ENCODE measurements at regions not wholly inside any gene's neighbourhood (a gene's known extent, or its start where the extent isn't known, plus 50 kb on each side); places are given as distances from the start of the nearest gene placed in this dataset.

- no peak overlapping the region for H3K4me3 ChIP-seq (replicated peaks in 1 of 3; ENCODE audit: insufficient read depth in 1 of 3, low read depth in 2 of 3, low read length in 3 of 3)
- no peaks in the 10 kb centered on the region for H4K20me1 ChIP-seq (ENCODE audit: insufficient read depth, low read length)
- WGBS (ENCODE audit: low lambda C conversion rate), result 1% methylated on average over 3 of the region's 3 CpGs
- no peaks in the 10 kb centered on the region for H3K27me3 ChIP-seq (ENCODE audit: control insufficient read depth in 1 of 2, insufficient read depth in 2 of 2, low read length in 2 of 2)
- intact Hi-C loops (cut with micrococcal nuclease; ENCODE audit: unreplicated experiment), result no loop called here
- H3K4me1 ChIP-seq (ENCODE audit: insufficient read depth, low read length), result no peaks in the 10 kb centered on the region
- H3K9ac ChIP-seq (ENCODE audit: insufficient read depth, low read depth, low read length), result no peak overlapping the region
- in situ Hi-C loops (cut with HindIII; ENCODE audit: extremely low pct_ligation_motif_present, low pct_unique_long_range_greater_than_20kb), result no loop called here
- no peaks in the 10 kb centered on the region for H3K9me3 ChIP-seq (ENCODE audit: low read length)
- CTCF ChIA-PET (ENCODE audit: low intra/inter-chr PET ratio, low total read pairs), result interaction anchor here (1.1 kb wide), 1 partner anchor 13 kb away, joined by 3 read pairs; no protein-coding TSS in a partner anchor
- BruUV-seq (replicated peaks), result no TSS peak
- H3K27ac ChIP-seq (ENCODE audit: extremely low read length, insufficient read depth, low read length), result no peak overlapping the region
- ATAC-seq (no peak), FAIRE-seq (no peak), DNase-seq (ENCODE audit: low spot score) (peak; percentile 15)
- TF ChIP-seq NFAT5 (CRISPR knock-in tag; IDR thresholded peaks at IDR 0.05) (no peak), ZNF784 (CRISPR knock-in tag; IDR thresholded peaks at IDR 0.05; ENCODE audit: borderline replicate concordance) (no peak), ZNF382 (CRISPR knock-in tag; IDR thresholded peaks at IDR 0.05; ENCODE audit: borderline replicate concordance) (no peak), PTBP1 (IDR thresholded peaks at IDR 0.05; ENCODE audit: low read depth, low read length, poor library complexity, severe bottlenecking) (no peak), SRSF9 (IDR thresholded peaks at IDR 0.05; ENCODE audit: borderline replicate concordance, insufficient read depth, low read depth, low read length, poor library complexity, severe bottlenecking) (no peak), ATF4 (CRISPR knock-in tag; IDR thresholded peaks at IDR 0.05) (no peak), MAX (IDR thresholded peaks at IDR 0.05) (no peak), CHD4 (IDR thresholded peaks at IDR 0.05; ENCODE audit: borderline replicate concordance, low read length) (no peak), MEIS1 (CRISPR knock-in tag; IDR thresholded peaks at IDR 0.05; ENCODE audit: borderline replicate concordance) (no peak), NR0B2 (CRISPR knock-in tag; IDR thresholded peaks at IDR 0.05) (no peak)
- no peaks in the 10 kb centered on the region for H3K36me3 ChIP-seq (replicated peaks in 1 of 2; ENCODE audit: control insufficient read depth in 1 of 2, insufficient read depth in 2 of 2, low read length in 2 of 2)
- POLR2A ChIA-PET, result no interaction called here
- H2AFZ ChIP-seq (ENCODE audit: low read length), result no peak overlapping the region
- no peak overlapping the region for H3K4me2 ChIP-seq (ENCODE audit: low read depth, low read length)
- no peaks in the 10 kb centered on the region for H3K79me2 ChIP-seq (ENCODE audit: insufficient read depth, low read length)
These were observed 181.9 kb downstream of the TMEM26 start for GRCh38 chr10:61271127-61271780.
